IPS-NIHi11 (cell line): ENCODE measurements at regions not wholly inside any gene's neighbourhood (a gene's known extent, or its start where the extent isn't known, plus 50 kb on each side); places are given as distances from the start of the nearest gene placed in this dataset.
A peak's percentile ranks its signal among the peaks of the same experiment; 100 is the strongest.

Source experiments
- DNase-seq: peaks from one replicate; pipeline ENCODE4 v3.0.0; 2012; ENCODE audit warnings: mixed read lengths, low spot score

GRCh38 chr1:198472997-198473396, 67.5 kb downstream of the ATP6V1G3 start:
- DNase-seq, result no peak

GRCh38 chr1:198472119-198472518, 68.4 kb downstream of the ATP6V1G3 start:
- no peak for DNase-seq

- no peak for DNase-seq
Measured at GRCh38 chr1:198467907-198468306, 72.6 kb downstream of the ATP6V1G3 start.

GRCh38 chr1:198467342-198467741, 73.1 kb downstream of the ATP6V1G3 start:
- no peak for DNase-seq

GRCh38 chr1:198465201-198466144, 75.0 kb downstream of the ATP6V1G3 start:
- DNase-seq, result peak; percentile 32

GRCh38 chr1:198463709-198464108, 76.8 kb downstream of the ATP6V1G3 start:
- no peak for DNase-seq

- DNase-seq, result no peak
Measured at GRCh38 chr1:198462365-198463019, 78.0 kb downstream of the ATP6V1G3 start.

GRCh38 chr1:198455966-198456365, 84.5 kb downstream of the ATP6V1G3 start:
- no peak for DNase-seq

GRCh38 chr1:198449727-198450433, 90.6 kb downstream of the ATP6V1G3 start:
- DNase-seq, result no peak

GRCh38 chr1:198449261-198449660, 91.2 kb downstream of the ATP6V1G3 start:
- no peak for DNase-seq

- DNase-seq, result no peak
Measured at GRCh38 chr1:198447468-198447867, 93.0 kb downstream of the ATP6V1G3 start.

GRCh38 chr1:198445872-198446271, 94.6 kb downstream of the ATP6V1G3 start:
- no peak for DNase-seq

GRCh38 chr1:198444792-198445191, 95.7 kb downstream of the ATP6V1G3 start:
- no peak for DNase-seq

GRCh38 chr1:198443365-198444233, 96.9 kb downstream of the ATP6V1G3 start:
- peak; percentile 25 for DNase-seq

- DNase-seq, result no peak
Measured at GRCh38 chr1:198440842-198441241, 99.6 kb downstream of the ATP6V1G3 start.

- DNase-seq, result no peak
Measured at GRCh38 chr1:198437332-198437731, 103.1 kb downstream of the ATP6V1G3 start.

GRCh38 chr1:198436276-198436675, 104.2 kb downstream of the ATP6V1G3 start:
- DNase-seq, result no peak

GRCh38 chr1:198435056-198435455, 105.4 kb downstream of the ATP6V1G3 start:
- no peak for DNase-seq

GRCh38 chr1:198424441-198424840, 116.0 kb downstream of the ATP6V1G3 start:
- DNase-seq, result no peak

GRCh38 chr1:198423673-198424072, 116.8 kb downstream of the ATP6V1G3 start:
- peak; percentile 19 for DNase-seq

- no peak for DNase-seq
Measured at GRCh38 chr1:198417039-198417438, 123.4 kb downstream of the ATP6V1G3 start.

GRCh38 chr1:198416296-198416695, 124.2 kb downstream of the ATP6V1G3 start:
- DNase-seq, result no peak
